NCI-H774 (cell line): ENCODE measurements at regions not wholly inside any gene's neighbourhood (a gene's known extent, or its start where the extent isn't known, plus 50 kb on each side); places are given as distances from the start of the nearest gene placed in this dataset.

Experiments used
- DNase-seq: peaks from one replicate; lab custom pipeline; 2025; lab: John Stamatoyannopoulos, UW

DNA sequence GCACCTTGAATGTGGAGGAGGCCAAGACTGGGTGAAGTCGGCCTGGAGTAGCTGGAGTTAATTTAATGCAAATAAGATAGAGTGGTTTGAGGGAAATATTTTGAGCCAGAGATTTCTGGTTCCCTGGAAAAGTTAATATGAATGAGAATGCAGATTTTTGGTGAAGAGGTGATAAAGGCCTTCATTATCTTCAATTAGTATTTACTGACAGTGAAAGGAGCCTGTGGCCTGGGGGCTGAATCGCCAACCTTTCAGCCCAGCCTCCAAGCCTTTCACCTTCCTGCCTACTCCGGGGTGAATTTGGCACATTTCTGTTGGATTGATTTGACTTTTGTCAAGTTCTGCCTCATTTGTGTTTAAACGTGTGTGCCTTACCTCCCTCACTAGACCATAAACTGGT lies 147.8 kb downstream of the SOX2 start:
- DNase-seq = no peak

DNA sequence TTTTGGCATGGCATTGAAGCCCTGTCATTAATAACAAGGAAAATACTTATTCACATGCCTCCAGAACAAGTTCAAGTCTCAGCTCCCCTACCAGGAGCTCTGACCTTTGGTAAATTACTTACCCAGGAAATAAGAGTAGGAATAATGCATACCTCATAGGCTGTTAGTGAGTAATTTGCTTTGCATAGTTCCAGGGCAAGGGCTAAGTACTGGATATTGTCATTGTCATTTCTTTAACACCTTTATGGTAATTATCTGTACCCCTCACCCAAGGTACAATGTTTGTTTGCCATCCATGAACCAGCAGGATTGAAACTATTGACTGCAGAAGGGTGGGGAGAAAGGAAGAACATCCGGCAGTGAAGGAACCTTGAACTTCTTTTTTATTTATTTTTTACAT lies 148.5 kb downstream of the SOX2 start:
- no peak for DNase-seq

DNA sequence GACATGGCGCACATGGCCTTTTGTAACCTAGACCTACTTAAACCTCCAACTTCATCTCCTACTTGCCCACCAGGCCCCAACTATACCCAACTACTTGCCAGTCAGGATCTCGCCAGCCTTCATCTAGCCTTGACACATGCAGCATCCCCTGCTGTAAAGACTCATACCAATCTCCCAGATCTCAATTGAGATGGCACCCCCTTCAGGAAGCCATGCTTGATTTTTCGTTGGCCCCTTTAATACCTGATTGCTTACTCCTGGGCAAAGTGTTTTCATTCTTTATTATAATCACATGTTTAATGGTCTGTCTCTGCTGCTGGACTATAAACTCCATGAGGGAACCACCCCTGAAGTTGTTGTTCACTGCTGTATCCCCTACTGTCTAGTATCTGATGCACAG lies 150.8 kb downstream of the SOX2 start:
- DNase-seq = no peak

DNA sequence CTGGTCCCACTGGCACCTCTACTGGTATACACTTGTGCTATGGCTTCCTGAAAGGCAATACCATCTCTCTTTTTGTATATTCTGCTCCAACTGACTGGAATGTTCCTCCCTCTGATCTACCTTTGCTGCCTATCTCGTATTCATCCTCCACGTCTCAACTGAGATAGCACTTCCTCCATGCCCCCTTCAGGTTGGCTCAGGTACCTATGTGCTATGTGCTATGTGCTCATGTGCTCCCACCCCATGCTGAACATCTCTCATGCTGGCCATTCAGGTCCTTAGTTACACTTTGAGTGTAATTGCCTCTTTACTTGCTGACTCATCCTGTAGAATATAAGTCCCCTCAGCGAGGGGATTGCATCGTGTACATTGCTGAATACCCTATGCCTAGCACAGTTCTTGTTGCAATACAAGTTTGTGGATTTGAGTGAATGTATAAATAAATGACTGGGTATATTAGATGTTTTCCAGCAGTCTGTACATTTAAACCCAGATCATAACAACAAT lies 156.9 kb downstream of the SOX2 start:
- DNase-seq = peak; percentile 17

DNA sequence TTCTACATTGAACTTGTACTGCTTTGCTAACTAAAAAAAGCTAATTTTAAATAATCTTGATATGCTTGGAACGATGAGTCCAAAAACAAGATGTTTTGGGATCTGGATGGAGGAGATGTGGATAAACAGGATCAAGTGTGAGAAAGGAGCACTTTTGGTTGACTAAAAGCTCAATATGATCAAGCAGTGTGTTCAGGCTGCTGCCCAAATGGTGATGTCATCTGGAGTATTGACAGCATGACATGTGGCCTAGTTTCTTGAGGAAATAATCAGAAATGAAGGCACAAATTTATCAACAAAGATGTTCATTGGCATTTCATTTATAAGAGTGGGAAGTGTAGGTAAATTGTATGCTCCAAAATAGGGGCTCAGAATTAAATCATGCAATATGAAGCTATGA lies 161.2 kb downstream of the SOX2 start:
- DNase-seq = no peak

DNA sequence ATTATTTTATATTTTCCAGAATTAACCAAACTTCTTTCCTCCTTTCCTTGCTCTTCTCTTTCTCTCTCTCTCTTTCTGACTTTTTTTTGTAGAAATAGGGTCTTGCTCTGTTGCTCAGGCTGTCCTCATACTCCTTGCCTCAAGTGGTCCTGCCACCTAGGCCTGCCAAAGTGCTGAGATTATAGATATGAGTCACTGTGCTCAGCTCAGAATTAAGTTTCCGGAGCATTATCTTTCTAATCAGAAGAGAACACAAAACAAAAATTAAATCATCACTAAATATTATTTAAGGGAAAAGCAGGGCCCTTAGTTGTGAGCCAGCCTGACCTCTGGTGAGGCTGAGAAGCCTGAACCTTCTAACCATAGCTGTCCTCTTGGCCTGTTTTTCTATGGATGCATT lies 168.2 kb downstream of the SOX2 start:
- no peak for DNase-seq

DNA sequence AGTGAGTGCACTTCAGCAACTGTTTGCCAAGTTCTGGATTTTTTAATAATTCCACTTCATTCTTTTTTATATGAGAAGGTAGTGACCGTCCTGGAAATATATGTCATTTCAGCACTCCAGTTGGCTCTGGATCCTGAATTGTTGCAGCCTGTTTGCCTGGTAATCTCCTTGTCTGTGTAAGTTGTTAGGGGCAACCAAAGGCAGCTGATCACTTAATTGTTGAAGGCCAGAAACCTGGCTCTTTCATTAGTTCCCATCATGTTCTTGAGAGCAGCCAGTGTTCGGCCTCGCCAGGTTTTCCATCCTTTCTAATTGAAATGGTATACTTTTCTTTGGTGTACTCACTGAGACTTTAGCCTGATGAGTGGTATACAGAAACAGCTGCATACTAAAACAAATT lies 168.6 kb downstream of the SOX2 start:
- DNase-seq = peak; percentile 93

DNA sequence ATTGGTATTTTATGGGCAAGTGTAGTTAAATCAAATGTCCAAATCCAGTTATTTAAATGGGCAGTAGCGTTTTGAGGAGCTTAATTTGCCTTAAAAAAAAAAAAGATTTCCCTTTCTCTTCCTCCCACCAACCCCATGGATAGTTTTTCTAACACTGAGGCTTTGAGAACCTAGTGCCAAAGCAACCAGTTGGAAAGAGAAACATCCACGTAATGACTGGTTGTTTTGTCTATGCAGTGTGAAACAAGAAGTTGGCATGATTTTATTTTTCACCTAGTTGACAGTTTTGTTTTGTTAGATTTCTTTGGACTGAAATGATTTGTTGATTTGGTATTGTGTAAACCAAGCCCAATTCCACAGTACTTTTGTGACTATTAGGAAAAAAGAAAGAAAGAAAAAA lies 170.0 kb downstream of the SOX2 start:
- peak; percentile 20 for DNase-seq

DNA sequence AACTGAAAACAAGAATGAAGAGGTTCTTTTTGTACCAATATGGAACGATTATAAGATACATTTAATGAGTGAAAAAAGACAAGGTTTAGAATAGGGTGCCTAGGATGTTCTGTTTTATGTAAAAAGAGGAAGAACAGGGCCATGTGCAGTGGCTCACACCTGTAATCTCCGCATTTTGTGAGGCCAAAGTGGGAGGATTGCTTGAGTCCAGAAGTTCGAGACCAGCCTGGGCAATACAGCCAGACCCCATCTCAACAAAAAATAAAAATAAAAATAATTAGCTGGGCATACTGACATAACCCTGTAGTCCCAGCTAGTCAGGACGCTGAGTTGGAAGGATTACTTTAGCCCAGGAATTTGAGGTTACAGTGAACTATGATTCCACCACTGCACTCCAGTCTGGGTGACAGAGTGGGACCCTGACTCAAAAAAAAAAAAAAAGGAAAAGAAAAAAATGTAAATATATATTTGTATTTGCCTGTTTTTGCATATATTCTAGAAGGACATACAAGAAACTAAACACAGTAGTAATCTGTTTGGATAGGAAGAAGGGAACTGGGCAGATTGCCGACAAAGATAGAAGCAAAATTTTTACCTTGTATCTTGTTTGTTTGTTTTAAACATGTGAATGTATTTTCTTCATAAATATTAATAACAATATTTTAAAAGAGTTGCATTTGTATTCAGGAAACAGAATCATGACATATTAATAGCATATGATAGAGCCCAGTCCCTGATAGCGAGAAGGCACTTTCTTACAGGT lies 174.3 kb downstream of the SOX2 start:
- no peak for DNase-seq

DNA sequence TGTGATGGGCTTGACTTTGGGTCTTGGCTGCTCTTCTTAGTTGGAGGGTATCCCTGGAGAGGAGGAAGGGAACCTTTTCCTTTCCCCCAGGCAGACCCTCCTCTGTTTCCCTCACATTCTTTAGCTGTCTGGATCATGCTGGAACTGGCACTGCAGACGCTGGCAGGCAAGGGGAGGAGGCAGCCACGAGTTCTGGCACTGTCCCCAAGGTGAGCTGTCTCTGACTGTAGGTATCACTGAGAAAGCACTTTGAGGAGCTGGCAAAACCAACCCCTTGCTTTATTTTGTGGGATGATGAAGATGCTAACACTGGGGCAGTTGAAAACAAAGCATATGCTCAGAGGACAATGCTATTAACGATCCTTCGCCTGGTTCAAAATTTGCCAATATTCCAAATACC lies 175.0 kb downstream of the SOX2 start:
- DNase-seq = no peak

DNA sequence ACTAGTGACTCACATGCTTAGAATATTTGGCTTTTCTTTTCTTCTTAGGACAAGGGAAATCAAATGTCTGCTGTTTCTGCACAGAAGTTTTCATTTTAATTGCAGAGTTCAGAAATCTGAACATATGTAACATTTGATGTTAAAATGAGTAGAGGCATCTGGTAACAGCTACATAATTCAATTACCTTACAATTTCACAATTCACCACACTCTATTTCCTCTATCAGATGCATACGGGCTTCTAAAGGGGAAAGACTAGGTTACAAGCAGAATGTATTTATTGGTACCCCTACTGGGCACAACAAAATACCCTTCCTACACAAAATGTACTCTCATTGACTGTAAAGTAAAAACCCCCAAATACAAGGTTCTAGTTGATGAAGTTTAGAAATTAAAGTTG lies 176.0 kb downstream of the SOX2 start:
- DNase-seq = no peak

DNA sequence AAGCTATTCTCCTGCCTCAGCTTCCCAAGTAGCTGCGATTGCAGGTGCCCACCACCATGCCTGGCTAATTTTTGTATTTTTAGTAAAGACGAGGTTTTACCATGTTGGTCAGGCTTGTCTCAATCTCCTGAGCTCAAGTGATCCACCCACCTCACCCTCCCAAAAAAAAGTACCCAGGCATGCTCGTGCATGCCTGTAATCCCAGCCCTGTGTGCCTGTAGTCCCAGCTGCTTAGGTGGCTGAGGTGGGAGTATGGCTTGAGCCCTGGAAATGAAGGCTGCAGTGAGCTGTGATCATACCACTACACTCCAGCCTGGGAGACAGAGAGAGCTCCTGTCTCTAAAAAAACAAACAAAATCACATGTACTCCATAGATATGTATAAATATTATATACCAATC lies 176.5 kb downstream of the SOX2 start:
- no peak for DNase-seq

DNA sequence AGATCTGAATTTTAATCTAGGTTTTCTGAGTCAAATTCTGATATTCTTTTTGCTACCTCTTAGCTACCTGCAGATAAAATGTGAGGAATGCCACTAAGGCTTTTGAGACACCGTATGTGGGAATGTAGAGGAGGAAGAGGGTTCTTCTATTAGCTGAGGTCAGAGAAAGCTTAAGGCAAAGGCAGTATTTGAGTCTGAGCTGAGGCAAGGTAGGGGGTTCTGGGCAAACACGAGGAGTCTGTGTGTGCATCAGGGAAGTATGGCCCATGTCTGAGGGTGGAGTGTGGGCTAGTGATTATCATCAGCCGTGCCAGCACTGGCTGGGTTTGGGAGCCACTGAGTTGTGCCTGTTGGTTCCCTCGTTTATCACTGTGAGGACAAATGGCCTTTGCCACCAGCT lies 181.1 kb downstream of the SOX2 start:
- no peak for DNase-seq

DNA sequence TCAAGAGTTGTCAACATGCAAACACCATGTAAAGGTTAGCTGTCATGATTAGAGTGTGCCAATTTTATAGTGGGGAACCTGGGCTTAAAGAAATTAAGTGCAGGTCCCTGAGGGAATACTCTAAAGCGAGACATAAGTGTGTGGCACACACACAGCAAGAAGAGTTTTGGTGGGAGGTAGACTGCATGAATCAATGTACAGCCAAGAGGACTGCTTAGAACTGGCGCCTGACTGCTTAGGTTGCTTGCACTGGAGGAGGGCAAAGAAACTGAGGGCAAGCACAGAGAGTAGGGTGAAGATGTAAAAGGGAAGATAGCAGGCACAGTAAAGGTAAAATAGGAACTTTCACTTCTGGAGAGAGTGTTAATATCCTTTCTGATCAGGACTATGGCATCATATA lies 184.9 kb downstream of the SOX2 start:
- no peak for DNase-seq

DNA sequence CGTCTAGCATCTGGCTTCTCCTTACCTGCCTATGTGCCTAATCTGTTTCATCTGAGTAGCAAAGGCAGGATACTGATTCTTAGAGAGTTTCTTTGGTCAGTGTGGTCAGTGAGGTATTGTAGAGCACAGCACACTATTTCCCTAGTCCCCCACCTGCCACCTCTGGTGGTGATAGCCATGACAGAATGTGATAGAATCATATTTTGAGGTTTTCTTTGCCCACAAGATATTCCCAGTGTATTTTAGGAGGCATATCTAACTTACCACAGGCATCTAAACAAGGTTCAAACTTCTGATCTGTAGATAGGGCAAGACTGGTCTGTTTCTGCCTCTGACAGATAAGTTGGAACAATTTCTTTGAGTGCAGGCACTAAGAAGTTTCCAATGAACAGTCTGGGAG lies 188.0 kb downstream of the SOX2 start:
- no peak for DNase-seq

DNA sequence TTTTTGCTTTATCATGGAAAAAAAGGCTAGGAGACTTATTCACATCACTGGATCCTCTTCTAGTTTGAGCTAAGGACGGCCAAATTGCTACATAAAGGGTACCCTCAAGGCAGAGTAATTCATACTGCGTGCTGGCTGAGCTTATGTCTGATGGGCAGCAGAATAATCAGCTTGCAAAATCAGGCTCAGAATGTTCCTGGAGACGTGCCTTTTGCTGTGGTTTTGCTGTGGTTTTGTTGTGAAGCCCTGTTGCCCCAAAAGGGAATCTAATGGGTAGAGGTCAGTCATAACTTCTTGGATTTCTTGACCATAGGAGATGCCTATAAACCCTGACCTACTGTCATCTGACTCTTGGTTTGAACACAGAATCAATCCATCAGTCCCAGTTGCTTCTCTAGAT lies 189.9 kb downstream of the SOX2 start:
- DNase-seq = no peak

DNA sequence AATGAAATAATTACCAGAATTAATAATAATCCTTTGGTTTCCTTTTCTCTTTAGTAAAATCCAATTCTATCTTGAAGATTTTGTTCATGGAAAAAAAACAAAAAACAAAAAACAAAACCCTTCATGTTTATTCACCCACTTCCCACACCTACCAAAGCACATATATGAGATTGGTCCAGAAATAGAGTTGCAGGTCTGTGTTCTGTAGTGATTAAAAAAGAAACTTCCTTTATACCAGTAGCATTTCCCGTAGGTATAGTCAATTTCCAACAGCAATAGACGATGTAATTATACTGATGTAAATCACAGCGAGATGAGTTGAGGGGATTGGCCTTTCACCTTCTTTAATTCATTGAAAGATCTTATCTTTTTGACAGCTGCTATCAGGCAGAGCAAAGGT lies 194.6 kb downstream of the SOX2 start:
- no peak for DNase-seq

DNA sequence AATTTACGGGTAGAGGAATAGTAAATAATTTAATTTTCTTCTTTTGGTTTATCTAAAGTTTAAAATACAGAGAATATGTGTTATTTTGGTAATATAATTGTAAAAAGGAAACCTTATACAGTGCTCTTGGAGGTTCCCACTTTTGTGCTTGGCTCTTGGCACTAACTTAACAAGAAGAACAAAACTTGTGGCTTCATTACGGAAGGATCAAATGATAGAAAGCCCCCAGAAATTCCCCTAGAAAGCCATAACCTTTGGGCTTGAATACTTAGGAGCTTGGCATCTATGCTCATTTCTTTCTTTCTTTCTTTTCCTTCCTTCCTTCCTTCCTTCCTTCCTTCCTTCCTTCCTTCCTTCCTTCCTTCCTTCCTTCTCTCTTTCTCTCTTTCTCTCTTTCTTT lies 197.5 kb downstream of the SOX2 start:
- DNase-seq = no peak

DNA sequence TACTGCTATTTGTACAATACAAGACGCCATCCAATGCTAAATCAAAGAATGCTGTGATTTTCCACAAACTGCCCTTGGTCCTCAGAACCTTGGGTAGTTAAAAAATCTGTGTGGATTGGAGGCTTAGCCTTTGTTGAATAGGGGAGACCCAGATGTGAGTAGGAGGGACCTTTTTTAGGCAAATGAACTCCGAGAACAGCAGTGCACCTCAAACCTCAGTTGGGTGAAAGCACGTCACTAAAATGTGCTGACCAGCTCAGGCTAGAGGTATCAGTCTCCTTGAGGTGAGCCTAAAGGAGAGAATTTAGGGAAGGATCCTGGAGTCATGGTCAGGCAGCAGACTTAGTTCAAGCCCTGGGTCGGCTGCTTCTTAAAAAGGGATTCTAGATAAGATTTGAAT lies 200.7 kb downstream of the SOX2 start:
- DNase-seq = no peak

DNA sequence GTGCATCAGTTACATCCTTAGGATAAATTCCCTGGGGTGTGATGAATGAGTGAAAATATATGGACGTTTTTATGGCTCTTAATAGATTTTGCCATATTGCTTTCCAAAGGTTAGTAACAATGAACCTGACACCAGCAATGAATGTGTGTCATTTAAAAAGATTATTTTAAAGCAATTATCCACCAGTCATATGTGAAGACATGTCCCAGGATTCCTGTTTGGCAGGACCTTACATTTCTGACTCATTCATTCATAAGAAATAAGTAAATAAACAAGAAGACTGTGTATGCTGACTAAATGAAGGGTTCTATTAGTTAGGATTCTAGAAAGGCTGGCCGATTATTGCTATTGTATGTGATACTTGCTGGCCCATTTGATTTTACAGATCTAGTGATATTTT lies 201.5 kb downstream of the SOX2 start:
- no peak for DNase-seq

DNA sequence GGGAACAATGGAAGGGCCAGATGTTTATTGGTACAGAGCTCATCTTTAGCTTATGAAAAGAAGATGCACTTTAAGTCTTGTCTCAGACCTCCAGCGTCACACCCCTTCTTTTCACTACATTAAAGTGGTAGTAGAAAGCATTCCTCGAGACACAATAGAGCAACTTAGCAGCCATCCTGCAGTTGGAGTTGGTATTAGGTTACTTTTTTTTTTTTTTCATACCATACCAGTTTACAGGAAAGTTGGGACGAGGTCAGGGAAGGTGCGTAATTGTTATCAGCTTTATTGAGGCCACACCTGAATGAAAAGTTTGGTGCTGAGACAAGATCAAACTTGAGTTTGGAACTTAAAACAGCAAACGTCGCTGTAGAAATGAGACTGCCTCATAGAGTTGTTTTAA lies 203.8 kb downstream of the SOX2 start:
- no peak for DNase-seq

DNA sequence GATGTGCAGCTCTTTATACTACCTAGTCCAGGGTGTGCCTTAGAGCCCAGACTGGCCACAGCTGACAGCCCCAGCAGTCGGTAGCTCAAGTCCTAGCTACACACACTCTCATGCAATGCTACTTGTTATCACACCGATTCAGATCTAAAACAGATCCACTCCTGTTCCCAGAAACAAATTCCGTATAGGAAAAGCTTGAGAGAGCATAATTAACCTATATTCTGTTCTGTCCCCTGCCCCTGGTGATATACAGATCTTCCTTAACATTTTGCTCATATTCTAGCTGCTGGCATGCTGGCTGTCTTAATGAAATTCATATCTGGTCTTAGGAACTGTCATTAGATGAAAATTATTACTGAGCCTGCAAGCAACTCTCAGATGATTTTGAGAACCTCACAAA lies 204.3 kb downstream of the SOX2 start:
- DNase-seq = no peak

DNA sequence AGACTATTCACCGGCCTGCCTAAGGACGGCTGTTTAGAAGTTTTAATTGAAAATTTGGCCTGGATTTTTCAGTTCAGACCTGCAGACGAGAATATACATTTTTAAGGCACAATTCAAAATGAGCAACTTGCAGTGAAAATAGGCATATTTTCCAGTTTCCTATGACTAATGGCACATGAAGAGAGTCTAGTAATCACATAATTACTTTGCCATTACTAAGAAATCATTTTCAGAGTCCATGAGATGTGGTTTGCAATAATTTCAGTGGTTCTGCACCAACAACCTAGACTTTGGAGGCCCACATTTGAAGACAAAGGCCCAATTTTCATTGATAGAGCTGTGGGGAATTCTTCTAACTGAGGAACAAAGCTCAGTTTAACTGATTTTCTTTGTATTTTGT lies 205.3 kb downstream of the SOX2 start:
- no peak for DNase-seq

DNA sequence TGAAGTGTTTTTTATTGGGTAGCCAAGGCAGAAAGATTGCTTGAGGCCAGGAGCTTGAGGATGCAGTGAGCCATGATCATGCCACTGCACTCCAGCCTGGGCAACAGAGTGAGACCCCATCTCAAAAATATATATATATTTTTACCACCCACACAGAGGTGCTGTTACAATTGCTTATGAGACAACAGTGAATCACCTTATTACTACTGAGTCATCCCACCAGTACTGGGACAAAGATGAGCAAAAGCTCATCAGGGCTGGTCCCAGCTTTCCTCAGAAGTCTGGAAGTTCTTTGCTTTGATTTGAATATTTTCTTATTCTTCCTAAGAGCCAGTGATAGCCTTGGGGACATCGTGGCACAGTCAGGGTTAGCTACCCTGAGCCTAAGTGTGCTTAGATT lies 207.7 kb downstream of the SOX2 start:
- no peak for DNase-seq
